Caco-2 (cell line): ENCODE measurements at regions not wholly inside any gene's neighbourhood (a gene's known extent, or its start where the extent isn't known, plus 50 kb on each side); places are given as distances from the start of the nearest gene placed in this dataset.

Experiments
- BruUV-seq: library from RNA; stranded (reverse); fragments of 400-500 nt; replicated peaks from 2 replicates; lab custom pipeline; 2021; lab: Mats Ljungman, UMichigan
- CTCF ChIA-PET: fragments of 300-600 bp; sonication (Branson Sonifier 250); formaldehyde crosslinking; loops from one replicate; lab custom pipeline; 2022; ENCODE audit warnings: antibody characterized with exemption; lab: Charles Lee
- POLR2A ChIA-PET: fragments of 300-600 bp; sonication (Branson Sonifier 250); formaldehyde crosslinking; loops from one replicate; lab custom pipeline; 2022; ENCODE audit warnings: antibody characterized with exemption; lab: Charles Lee
- DNase-seq, 2 experiments: peaks; one replicate each; pipeline versions ENCODE4 v3.0.0 to v3.0.0-alpha.2; 2020 to 2022
- H3K27me3 ChIP-seq: replicated peaks from 2 replicates; pipeline ENCODE4 v1.6.0; 2011; ENCODE audit warnings: low read length; ENCODE audit not compliant: control insufficient read depth, insufficient read depth
- H3K36me3 ChIP-seq: 2 replicates; pipeline ENCODE4 v1.5.1; 2011; ENCODE audit warnings: low read length; ENCODE audit not compliant: control insufficient read depth, insufficient read depth
- H3K4me1 ChIP-seq: fragments of 250-450 bp; sonication (Bioruptor Pico); 2 replicates; pipeline ENCODE4 v1.5.1; 2020; ENCODE audit warnings: mild to moderate bottlenecking
- H3K4me3 ChIP-seq: 2 replicates; pipeline ENCODE4 v1.5.1; 2011; ENCODE audit warnings: low read depth, mild to moderate bottlenecking, control low read depth, low read length
- H3K9me3 ChIP-seq: fragments of 250-450 bp; sonication (Bioruptor Pico); 2 replicates; pipeline ENCODE4 v1.5.1; 2020; ENCODE audit warnings: mild to moderate bottlenecking, moderate library complexity
- H3K27ac Mint-ChIP-seq: one replicate; pipeline ENCODE4 v1.8.0; 2022; ENCODE audit warnings: mixed read lengths; ENCODE audit not compliant: unreplicated experiment
- H3K27me3 Mint-ChIP-seq: one replicate; pipeline ENCODE4 v1.8.0; 2022; ENCODE audit warnings: mixed read lengths; ENCODE audit not compliant: insufficient read depth, unreplicated experiment
- H3K36me3 Mint-ChIP-seq: one replicate; pipeline ENCODE4 v1.8.0; 2022; ENCODE audit warnings: mild to moderate bottlenecking, mixed read lengths; ENCODE audit not compliant: insufficient read depth, unreplicated experiment
- H3K4me1 Mint-ChIP-seq: one replicate; pipeline ENCODE4 v1.8.0; 2022; ENCODE audit warnings: low read depth, mixed read lengths; ENCODE audit not compliant: unreplicated experiment
- H3K4me3 Mint-ChIP-seq: one replicate; pipeline ENCODE4 v1.8.0; 2022; ENCODE audit warnings: mild to moderate bottlenecking, moderate library complexity, mixed read lengths; ENCODE audit not compliant: unreplicated experiment
- H3K9me3 Mint-ChIP-seq: one replicate; pipeline ENCODE4 v1.8.0; 2022; ENCODE audit warnings: mixed read lengths; ENCODE audit not compliant: unreplicated experiment
- intact Hi-C: fragments of 100-400 bp; cut with micrococcal nuclease; formaldehyde crosslinking; loops from one replicate; pipeline ENCODE4 v1.10.0; 2022; ENCODE audit not compliant: unreplicated experiment
- TF ChIP-seq, protein P1 (sequence below), 2 experiments: fragments of 200-600 bp in 1 of 2; IDR thresholded peaks; 1 replicate in 1 of 2; 2 replicates in 1 of 2; pipeline versions ENCODE4 v1.5.1 to v1.8.0; 2011 to 2022; ENCODE audit warnings: antibody characterized with exemption in 1 of 2, control low read depth in 1 of 2, inconsistent platforms in 1 of 2, low read depth in 1 of 2, low read length in 1 of 2, mild to moderate bottlenecking in 1 of 2, moderate library complexity in 1 of 2; ENCODE audit not compliant: insufficient read depth in 1 of 2, severe bottlenecking in 1 of 2, unreplicated experiment in 1 of 2

DNA sequence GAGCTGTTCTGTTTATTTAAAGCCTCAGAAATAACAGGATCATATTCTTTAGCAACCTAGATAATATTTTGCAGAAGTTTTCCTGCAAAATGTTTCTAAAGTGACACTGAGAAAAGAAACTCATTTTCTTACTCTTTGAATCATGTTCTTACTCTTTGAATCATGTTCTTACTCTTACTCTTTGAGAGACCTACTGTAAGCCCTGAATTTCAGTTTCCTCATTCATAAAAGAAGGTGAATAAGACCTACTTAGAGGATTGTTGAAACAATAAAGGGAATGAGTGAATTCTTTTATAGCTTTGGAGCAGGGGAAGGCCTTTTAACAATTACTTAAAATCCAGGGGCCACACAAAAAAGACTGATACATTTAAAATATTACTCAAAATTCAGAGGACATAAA is 221.7 kb upstream of the CMC1 start:
- Mint-ChIP-seq H3K9me3 (no peaks in the 10 kb centered on the region), H3K4me3 (no peak overlapping the region), H3K36me3 (no peaks in the 10 kb centered on the region), H3K27me3 (peaks cover 4% of the 10 kb centered on the region), H3K27ac (no peak overlapping the region), H3K4me1 (no peaks in the 10 kb centered on the region)
- no TSS peak for BruUV-seq
- H3K36me3 ChIP-seq: no peaks in the 10 kb centered on the region
- intact Hi-C loops: no loop called here
- no peaks in the 10 kb centered on the region for H3K4me1 ChIP-seq
- DNase-seq: no peak
- H3K4me3 ChIP-seq: no peak overlapping the region
- ChIA-PET CTCF (no interaction called here), POLR2A (no interaction called here)
- TF ChIP-seq, protein P1, sequence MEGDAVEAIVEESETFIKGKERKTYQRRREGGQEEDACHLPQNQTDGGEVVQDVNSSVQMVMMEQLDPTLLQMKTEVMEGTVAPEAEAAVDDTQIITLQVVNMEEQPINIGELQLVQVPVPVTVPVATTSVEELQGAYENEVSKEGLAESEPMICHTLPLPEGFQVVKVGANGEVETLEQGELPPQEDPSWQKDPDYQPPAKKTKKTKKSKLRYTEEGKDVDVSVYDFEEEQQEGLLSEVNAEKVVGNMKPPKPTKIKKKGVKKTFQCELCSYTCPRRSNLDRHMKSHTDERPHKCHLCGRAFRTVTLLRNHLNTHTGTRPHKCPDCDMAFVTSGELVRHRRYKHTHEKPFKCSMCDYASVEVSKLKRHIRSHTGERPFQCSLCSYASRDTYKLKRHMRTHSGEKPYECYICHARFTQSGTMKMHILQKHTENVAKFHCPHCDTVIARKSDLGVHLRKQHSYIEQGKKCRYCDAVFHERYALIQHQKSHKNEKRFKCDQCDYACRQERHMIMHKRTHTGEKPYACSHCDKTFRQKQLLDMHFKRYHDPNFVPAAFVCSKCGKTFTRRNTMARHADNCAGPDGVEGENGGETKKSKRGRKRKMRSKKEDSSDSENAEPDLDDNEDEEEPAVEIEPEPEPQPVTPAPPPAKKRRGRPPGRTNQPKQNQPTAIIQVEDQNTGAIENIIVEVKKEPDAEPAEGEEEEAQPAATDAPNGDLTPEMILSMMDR (IDR thresholded peaks at IDR 0.05; ENCODE audit: insufficient read depth in 1 of 2, low read depth in 1 of 2, low read length in 1 of 2, severe bottlenecking in 1 of 2, unreplicated experiment in 1 of 2): no peak
- H3K27me3 ChIP-seq: no peaks in the 10 kb centered on the region
- H3K9me3 ChIP-seq: 0 out of 2 replicates have a peak, but pooled peaks cover under 1% of the 10 kb centered on the region

DNA sequence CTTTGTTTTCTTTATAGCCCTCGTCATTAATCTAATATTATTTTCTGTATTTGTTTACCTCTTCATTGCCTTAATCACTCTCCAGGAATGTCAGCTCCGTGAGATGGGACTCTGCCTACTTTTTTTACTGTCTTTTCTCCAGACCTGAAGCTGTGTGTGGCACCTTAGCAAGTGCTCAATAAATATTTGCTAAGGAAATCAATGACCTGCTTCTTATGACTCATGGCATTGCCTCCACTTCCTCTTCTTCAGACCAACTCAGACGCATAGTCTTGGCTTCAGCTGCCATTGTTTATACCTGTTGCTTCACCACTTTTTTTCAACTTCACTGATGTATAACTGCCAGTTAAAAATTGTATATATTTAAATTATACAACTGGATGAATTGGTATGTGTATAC is 218.5 kb upstream of the CMC1 start:
- TF ChIP-seq, protein P1 (IDR thresholded peaks at IDR 0.05; ENCODE audit: insufficient read depth in 1 of 2, low read depth in 1 of 2, low read length in 1 of 2, severe bottlenecking in 1 of 2, unreplicated experiment in 1 of 2): no peak
- POLR2A ChIA-PET: no interaction called here
- no peaks in the 10 kb centered on the region for H3K27me3 ChIP-seq
- no peak for DNase-seq
- H3K36me3 ChIP-seq: no peaks in the 10 kb centered on the region
- H3K36me3 Mint-ChIP-seq: no peaks in the 10 kb centered on the region
- 0 out of 2 replicates have a peak, but pooled peaks cover 8% of the 10 kb centered on the region for H3K9me3 ChIP-seq
- no peak overlapping the region for H3K27ac Mint-ChIP-seq
- BruUV-seq: no TSS peak
- no peaks in the 10 kb centered on the region for H3K27me3 Mint-ChIP-seq
- no peaks in the 10 kb centered on the region for H3K4me1 Mint-ChIP-seq
- H3K4me3 Mint-ChIP-seq: no peak overlapping the region
- intact Hi-C loops: no loop called here
- H3K9me3 Mint-ChIP-seq: peaks cover 19% of the 10 kb centered on the region
- CTCF ChIA-PET: no interaction called here
- no peaks in the 10 kb centered on the region for H3K4me1 ChIP-seq
- no peak overlapping the region for H3K4me3 ChIP-seq

DNA sequence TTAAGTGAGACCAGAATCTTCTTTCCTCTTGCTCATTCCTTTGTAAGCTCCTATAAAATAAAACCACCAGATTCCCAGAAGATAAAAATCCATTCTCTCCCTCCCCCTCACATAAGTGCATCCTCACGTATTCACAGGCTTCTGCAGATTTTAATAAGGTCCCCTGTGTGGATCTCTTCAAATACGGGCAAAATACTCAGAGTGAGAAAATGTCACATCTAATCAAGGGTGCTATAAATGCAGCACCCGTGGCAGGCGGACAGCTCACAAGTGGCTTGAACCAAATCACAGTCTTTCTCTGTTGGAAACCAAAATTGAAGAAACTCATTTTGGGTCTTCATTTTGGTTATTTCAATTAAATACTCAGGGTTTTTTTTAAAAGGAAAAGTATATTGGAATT is 212.9 kb upstream of the CMC1 start:
- no peak overlapping the region for H3K4me3 Mint-ChIP-seq

More for the DNA sequence above, 212.9 kb upstream of the CMC1 start:
- Mint-ChIP-seq H3K9me3 (peaks cover 43% of the 10 kb centered on the region), H3K27ac (no peak overlapping the region), H3K36me3 (no peaks in the 10 kb centered on the region), H3K4me1 (peaks cover 6% of the 10 kb centered on the region), H3K27me3 (no peaks in the 10 kb centered on the region)
- ChIA-PET POLR2A (no interaction called here), CTCF (no interaction called here)
- Histone ChIP-seq H3K9me3 (peaks cover 10% of the 10 kb centered on the region; the same call in 1 of the 2 replicates), H3K4me3 (no peak overlapping the region), H3K27me3 (no peaks in the 10 kb centered on the region), H3K36me3 (no peaks in the 10 kb centered on the region), H3K4me1 (no peaks in the 10 kb centered on the region)
- BruUV-seq: no TSS peak
- TF ChIP-seq, protein P1 (IDR thresholded peaks at IDR 0.05; ENCODE audit: insufficient read depth in 1 of 2, low read depth in 1 of 2, low read length in 1 of 2, severe bottlenecking in 1 of 2, unreplicated experiment in 1 of 2): no peak
- no peak for DNase-seq
- intact Hi-C loops: no loop called here
